Lower leg skin (tissue), 4 donors: ENCODE measurements at regions not wholly inside any gene's neighbourhood (a gene's known extent, or its start where the extent isn't known, plus 50 kb on each side); places are given as distances from the start of the nearest gene placed in this dataset.

Source experiments
- DNase-seq, 2 donors: peaks; one replicate each; pipeline ENCODE4 v3.0.0-alpha.2; 2019; ENCODE audit warnings: low spot score in 2 of 2
- H3K4me3 ChIP-seq: fragments of 200-600 bp; sonication (generic); 2 replicates; pipeline ENCODE4 v1.5.1; 2017; ENCODE audit warnings: mild to moderate bottlenecking, low read depth; ENCODE audit not compliant: poor library complexity, severe bottlenecking
- POLR2A ChIP-seq, 2 donors: fragments of 450-650 bp; IDR thresholded peaks; one replicate each; pipeline ENCODE4 v1.6.1; 2016 to 2017; ENCODE audit warnings: antibody characterized with exemption in 2 of 2, mild to moderate bottlenecking in 1 of 2, moderate library complexity in 1 of 2
- WGBS, 2 donors: methylation state at CpG; one replicate each; pipeline ENCODE4 v1.1.5; 2018; 5-methylcytosine and 5-hydroxymethylcytosine counted together
- intact Hi-C: fragments of 100-400 bp; cut with DNase I; formaldehyde crosslinking; loops from one replicate; pipeline ENCODE4 v1.15.0; 2023; ENCODE audit warnings: low total_unique reads
- TF ChIP-seq, protein P1 (sequence below), 3 donors: fragments of 450-650 bp; IDR thresholded peaks; one replicate each; pipeline ENCODE4 v1.5.1; 2016; ENCODE audit warnings: antibody characterized with exemption in 3 of 3, mild to moderate bottlenecking in 3 of 3, moderate library complexity in 2 of 3

DNA sequence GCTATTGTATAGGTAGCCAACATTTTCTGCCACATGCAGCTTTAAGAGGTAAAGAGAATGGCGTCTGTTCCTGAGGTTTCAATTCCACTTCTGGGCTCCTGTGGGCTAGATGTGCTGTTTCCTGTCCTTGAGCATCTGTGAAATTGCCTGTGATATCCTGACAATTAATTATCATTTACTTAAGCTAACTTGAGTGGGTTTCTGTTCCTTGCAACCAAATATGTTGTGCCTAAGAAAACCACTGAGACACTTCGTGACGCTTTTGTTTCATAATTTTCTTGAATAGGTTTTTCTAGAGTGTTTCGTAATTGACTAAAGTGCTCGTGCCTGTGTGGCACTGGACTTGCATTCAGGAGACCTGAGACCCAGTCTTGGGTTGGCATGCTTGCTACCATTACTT, 127.3 kb upstream of the POU3F1 start:
- DNase-seq, result no peak
- TF ChIP-seq, protein P1, sequence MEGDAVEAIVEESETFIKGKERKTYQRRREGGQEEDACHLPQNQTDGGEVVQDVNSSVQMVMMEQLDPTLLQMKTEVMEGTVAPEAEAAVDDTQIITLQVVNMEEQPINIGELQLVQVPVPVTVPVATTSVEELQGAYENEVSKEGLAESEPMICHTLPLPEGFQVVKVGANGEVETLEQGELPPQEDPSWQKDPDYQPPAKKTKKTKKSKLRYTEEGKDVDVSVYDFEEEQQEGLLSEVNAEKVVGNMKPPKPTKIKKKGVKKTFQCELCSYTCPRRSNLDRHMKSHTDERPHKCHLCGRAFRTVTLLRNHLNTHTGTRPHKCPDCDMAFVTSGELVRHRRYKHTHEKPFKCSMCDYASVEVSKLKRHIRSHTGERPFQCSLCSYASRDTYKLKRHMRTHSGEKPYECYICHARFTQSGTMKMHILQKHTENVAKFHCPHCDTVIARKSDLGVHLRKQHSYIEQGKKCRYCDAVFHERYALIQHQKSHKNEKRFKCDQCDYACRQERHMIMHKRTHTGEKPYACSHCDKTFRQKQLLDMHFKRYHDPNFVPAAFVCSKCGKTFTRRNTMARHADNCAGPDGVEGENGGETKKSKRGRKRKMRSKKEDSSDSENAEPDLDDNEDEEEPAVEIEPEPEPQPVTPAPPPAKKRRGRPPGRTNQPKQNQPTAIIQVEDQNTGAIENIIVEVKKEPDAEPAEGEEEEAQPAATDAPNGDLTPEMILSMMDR (IDR thresholded peaks at IDR 0.05), result no peak
- no peak for TF ChIP-seq POLR2A (IDR thresholded peaks at IDR 0.05)
- intact Hi-C loops, result no loop called here
- WGBS, 2 donors, result 72 to 80% methylated on average over 5 of the region's 5 CpGs
- H3K4me3 ChIP-seq, result no peak overlapping the region

- no peak overlapping the region for H3K4me3 ChIP-seq
- intact Hi-C loops, result no loop called here
- DNase-seq, result no peak
- TF ChIP-seq, protein P1 (IDR thresholded peaks at IDR 0.05), result no peak
- no peak for TF ChIP-seq POLR2A (IDR thresholded peaks at IDR 0.05)
- WGBS, 2 donors, result 79 to 89% methylated on average over 6 of the region's 6 CpGs
These were observed 126.7 kb upstream of the POU3F1 start for GRCh38 chr1:38173157-38173831.

GRCh38 chr1:38169121-38169520, 122.5 kb upstream of the POU3F1 start:
- DNase-seq, result no peak
- TF ChIP-seq, protein P1 (IDR thresholded peaks at IDR 0.05), result no peak
- no peak for TF ChIP-seq POLR2A (IDR thresholded peaks at IDR 0.05)
- H3K4me3 ChIP-seq, result no peak overlapping the region
- 94 to 98% methylated on average over 3 of the region's 3 CpGs for WGBS, 2 donors
- intact Hi-C loops, result no loop called here

- intact Hi-C loops, result no loop called here
- DNase-seq, result no peak
- TF ChIP-seq POLR2A (IDR thresholded peaks at IDR 0.05), result no peak
- TF ChIP-seq, protein P1 (IDR thresholded peaks at IDR 0.05), result no peak
- no peak overlapping the region for H3K4me3 ChIP-seq
- WGBS, 2 donors, result 86 to 89% methylated on average over 2 of the region's 2 CpGs
These were observed 121.8 kb upstream of the POU3F1 start for GRCh38 chr1:38168365-38168764.

- no peak for DNase-seq
- intact Hi-C loops, result no loop called here
- TF ChIP-seq, protein P1 (IDR thresholded peaks at IDR 0.05), result no peak
- TF ChIP-seq POLR2A (IDR thresholded peaks at IDR 0.05), result no peak
- 62 to 70% methylated on average over 3 to 4 of the region's 4 CpGs for WGBS, 2 donors
- no peak overlapping the region for H3K4me3 ChIP-seq
These were observed 119.9 kb upstream of the POU3F1 start for GRCh38 chr1:38166461-38166860.
